Naive thymus-derived CD4-positive, alpha-beta T cell (primary cell): ENCODE measurements at regions not wholly inside any gene's neighbourhood (a gene's known extent, or its start where the extent isn't known, plus 50 kb on each side); places are given as distances from the start of the nearest gene placed in this dataset.

Experiments used
- ATAC-seq: fragments of 150-1000 bp; cut with Tn5 transposase; 2 replicates; pipeline ENCODE4 v1.10.0; 2021; ENCODE audit warnings: mild to moderate bottlenecking, moderate library complexity
- CTCF ChIA-PET: fragments of 350-600 bp; sonication (Branson Sonifier 250); formaldehyde crosslinking; loops from one replicate; lab custom pipeline; 2021; ENCODE audit warnings: antibody characterized with exemption; lab: Charles Lee
- POLR2A ChIA-PET: fragments of 350-600 bp; sonication (Branson Sonifier 250); formaldehyde crosslinking; loops from one replicate; lab custom pipeline; 2021; ENCODE audit warnings: antibody characterized with exemption, inconsistent platforms; lab: Charles Lee
- DNase-seq, 9 donors: peaks; one replicate each; pipeline versions ENCODE4 v3.0.0 to v3.0.0-alpha.2; 2020 to 2022; ENCODE audit warnings: mixed read lengths in 1 of 9
- H3K27ac ChIP-seq: one replicate; pipeline ENCODE4 v1.7.0; 2013; ENCODE audit warnings: mild to moderate bottlenecking, low read depth, low read length, moderate library complexity
- H3K27me3 ChIP-seq, 2 donors: one replicate each; pipeline ENCODE4 v1.7.0; 2013; ENCODE audit warnings: low read length in 2 of 2, mild to moderate bottlenecking in 2 of 2, moderate library complexity in 2 of 2; ENCODE audit not compliant: control insufficient read depth in 2 of 2, insufficient read depth in 2 of 2
- H3K36me3 ChIP-seq, 3 experiments: 1 replicate in 2 of 3; 2 replicates in 1 of 3; pipeline ENCODE4 v1.7.0; 2013; ENCODE audit warnings: low read length in 3 of 3, mild to moderate bottlenecking in 3 of 3, moderate library complexity in 1 of 3; ENCODE audit not compliant: insufficient read depth in 3 of 3, control insufficient read depth in 2 of 3
- H3K4me1 ChIP-seq, 2 donors: one replicate each; pipeline ENCODE4 v1.7.0; 2013; ENCODE audit warnings: low read length in 2 of 2, mild to moderate bottlenecking in 2 of 2, moderate library complexity in 1 of 2; ENCODE audit not compliant: control insufficient read depth in 2 of 2, insufficient read depth in 2 of 2
- H3K4me3 ChIP-seq: 2 replicates; pipeline ENCODE4 v1.7.0; 2013; ENCODE audit warnings: mild to moderate bottlenecking, low read length
- H3K9me3 ChIP-seq, 3 experiments: 1 replicate in 2 of 3; 2 replicates in 1 of 3; pipeline ENCODE4 v1.7.0; 2013; ENCODE audit warnings: low read length in 3 of 3; ENCODE audit not compliant: control insufficient read depth in 2 of 3
- H3K27ac Mint-ChIP-seq, 9 donors: one replicate each; pipeline ENCODE4 v1.8.0; 2020 to 2022; ENCODE audit warnings: mixed read lengths in 9 of 9, mild to moderate bottlenecking in 8 of 9, moderate library complexity in 5 of 9, inconsistent platforms in 2 of 9
- H3K27me3 Mint-ChIP-seq, 5 donors: one replicate each; pipeline ENCODE4 v1.8.0; 2021 to 2022; ENCODE audit warnings: mixed read lengths in 5 of 5, mild to moderate bottlenecking in 1 of 5
- H3K36me3 Mint-ChIP-seq, 5 donors: one replicate each; pipeline ENCODE4 v1.8.0; 2020 to 2022; ENCODE audit warnings: mixed read lengths in 5 of 5, mild to moderate bottlenecking in 3 of 5, inconsistent platforms in 1 of 5
- H3K4me1 Mint-ChIP-seq, 7 donors: one replicate each; pipeline ENCODE4 v1.8.0; 2020 to 2022; ENCODE audit warnings: mixed read lengths in 7 of 7, mild to moderate bottlenecking in 3 of 7, inconsistent platforms in 1 of 7
- H3K4me3 Mint-ChIP-seq, 10 donors: one replicate each; pipeline ENCODE4 v1.8.0; 2020 to 2022; ENCODE audit warnings: mild to moderate bottlenecking in 10 of 10, mixed read lengths in 10 of 10, moderate library complexity in 6 of 10, inconsistent platforms in 2 of 10
- H3K9me3 Mint-ChIP-seq, 11 donors: one replicate each; pipeline ENCODE4 v1.8.0; 2020 to 2022; ENCODE audit warnings: mixed read lengths in 11 of 11, mild to moderate bottlenecking in 4 of 11, inconsistent platforms in 1 of 11, moderate library complexity in 1 of 11
- intact Hi-C, 2 donors: fragments of 100-400 bp; cut with micrococcal nuclease; formaldehyde crosslinking; loops; one replicate each; pipeline ENCODE4 v1.15.1; 2023

DNA sequence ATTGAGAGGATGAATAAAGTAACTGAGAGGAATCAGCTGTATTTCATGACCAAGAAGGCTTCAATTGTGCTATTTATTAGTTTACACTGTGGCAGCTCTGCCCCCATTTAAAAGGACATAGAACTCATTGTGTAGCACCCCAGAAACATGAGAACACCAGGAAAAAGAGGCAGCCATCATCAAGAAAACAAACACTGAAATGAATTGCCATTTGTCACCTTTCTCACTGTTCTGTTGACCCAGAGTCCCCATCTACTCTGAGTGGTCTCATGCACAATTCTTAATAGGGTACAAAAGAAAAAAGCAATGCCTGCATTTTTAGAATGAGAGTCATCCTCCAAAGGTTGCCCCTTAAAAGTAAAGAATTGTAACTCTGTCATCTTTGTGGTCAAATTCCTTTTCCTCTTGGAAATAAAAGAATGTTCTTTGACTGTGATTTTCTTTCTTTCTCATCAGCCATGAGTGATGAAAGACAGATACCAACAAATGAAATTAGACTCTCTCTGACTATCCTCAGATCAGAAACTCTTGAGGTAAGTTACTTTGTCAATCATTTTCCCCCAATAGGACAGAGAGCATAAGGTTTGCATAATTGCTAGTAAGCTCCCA is 1941.9 kb upstream of the PIK3C3 start:
- peaks cover 0 to 4% (median 0%) of the 10 kb centered on the region in 5 donors for H3K36me3 Mint-ChIP-seq
- H3K27me3 Mint-ChIP-seq = no peaks in the 10 kb centered on the region
- ATAC-seq = no peak
- ChIA-PET CTCF (no interaction called here), POLR2A (no interaction called here)
- no peak overlapping the region for H3K27ac Mint-ChIP-seq
- Histone ChIP-seq H3K4me1 (no peaks in the 10 kb centered on the region), H3K9me3 (no peaks in the 10 kb centered on the region), H3K36me3 (no peaks in the 10 kb centered on the region), H3K27me3 (no peaks in the 10 kb centered on the region), H3K27ac (no peak overlapping the region), H3K4me3 (no peak overlapping the region)
- intact Hi-C loops = no loop called here
- H3K9me3 Mint-ChIP-seq = peaks cover 0 to 13% (median 0%) of the 10 kb centered on the region in 11 donors
- no peak for DNase-seq
- no peaks in the 10 kb centered on the region for H3K4me1 Mint-ChIP-seq
- H3K4me3 Mint-ChIP-seq = no peak overlapping the region

GRCh38 chr18:40011201-40011600 is 1943.8 kb upstream of the PIK3C3 start:
- H3K27me3 ChIP-seq = no peaks in the 10 kb centered on the region
- H3K36me3 Mint-ChIP-seq = peaks cover 0 to 4% (median 0%) of the 10 kb centered on the region in 5 donors
- ATAC-seq (no peak), DNase-seq (no peak)
- no peaks in the 10 kb centered on the region for H3K27me3 Mint-ChIP-seq
- CTCF ChIA-PET = no interaction called here
- H3K9me3 Mint-ChIP-seq = peaks cover 0 to 9% (median 0%) of the 10 kb centered on the region in 11 donors
- H3K36me3 ChIP-seq = no peaks in the 10 kb centered on the region
- no peak overlapping the region for H3K4me3 Mint-ChIP-seq
- H3K27ac Mint-ChIP-seq = no peak overlapping the region
- no peak overlapping the region for H3K27ac ChIP-seq
- no peaks in the 10 kb centered on the region for H3K4me1 Mint-ChIP-seq
- intact Hi-C loops = no loop called here
- H3K4me1 ChIP-seq = no peaks in the 10 kb centered on the region
- POLR2A ChIA-PET = no interaction called here
- no peaks in the 10 kb centered on the region for H3K9me3 ChIP-seq
- H3K4me3 ChIP-seq = no peak overlapping the region

DNA sequence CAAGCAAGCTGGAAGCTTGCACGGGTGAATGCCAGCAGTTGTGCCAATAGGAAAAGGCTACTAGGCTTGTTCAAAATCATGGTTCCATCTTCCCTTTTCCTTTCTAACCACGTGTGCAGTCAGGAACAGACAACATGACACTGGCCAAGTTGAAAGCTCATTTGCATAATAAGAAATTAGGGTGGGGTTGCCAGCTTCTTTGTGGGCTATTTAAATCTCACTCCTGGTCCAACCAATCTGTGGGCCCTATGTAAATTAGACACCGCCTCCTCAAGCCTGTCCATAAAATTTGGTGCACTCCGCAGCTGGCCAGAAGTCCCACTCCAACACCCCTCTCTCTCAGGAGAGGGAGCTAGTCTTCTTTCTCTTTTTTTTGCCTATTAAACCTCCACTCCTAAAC is 1948.4 kb upstream of the PIK3C3 start:
- H3K27me3 ChIP-seq = no peaks in the 10 kb centered on the region
- CTCF ChIA-PET = no interaction called here
- intact Hi-C loops = no loop called here
- no peaks in the 10 kb centered on the region for H3K4me1 ChIP-seq
- Mint-ChIP-seq H3K4me1 (no peaks in the 10 kb centered on the region), H3K27ac (no peak overlapping the region), H3K9me3 (peaks cover 0 to 12% (median 2%) of the 10 kb centered on the region in 11 donors), H3K36me3 (peaks cover 0 to 4% (median 0%) of the 10 kb centered on the region in 5 donors), H3K4me3 (no peak overlapping the region), H3K27me3 (no peaks in the 10 kb centered on the region)
- H3K9me3 ChIP-seq = no peaks in the 10 kb centered on the region
- ATAC-seq (no peak), DNase-seq (no peak)
- no peak overlapping the region for H3K27ac ChIP-seq
- POLR2A ChIA-PET = no interaction called here
- H3K4me3 ChIP-seq = no peak overlapping the region
- H3K36me3 ChIP-seq = no peaks in the 10 kb centered on the region

DNA sequence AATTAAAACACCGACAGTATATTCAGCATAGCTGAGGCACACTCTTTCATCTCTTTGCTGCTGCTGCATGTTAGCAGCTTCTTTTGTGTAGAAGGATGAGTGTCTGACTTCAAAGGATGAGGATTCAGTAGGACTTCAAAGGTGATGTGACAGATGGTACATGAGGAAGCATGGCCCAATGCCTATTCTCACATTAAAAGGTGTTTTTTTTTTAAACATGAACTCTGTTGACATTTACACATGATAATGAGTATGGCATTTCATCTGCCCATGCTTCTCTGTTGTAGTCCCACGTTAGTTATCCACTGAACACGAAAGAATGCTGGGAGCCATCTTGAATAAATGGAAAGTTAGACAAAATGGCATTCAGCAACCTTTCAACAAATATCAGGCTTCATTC is 1950.8 kb upstream of the PIK3C3 start:
- H3K27ac Mint-ChIP-seq = no peak overlapping the region
- ChIA-PET CTCF (no interaction called here), POLR2A (no interaction called here)
- ATAC-seq (no peak), DNase-seq (no peak)
- Histone ChIP-seq H3K9me3 (no peaks in the 10 kb centered on the region), H3K36me3 (no peaks in the 10 kb centered on the region), H3K4me1 (no peaks in the 10 kb centered on the region), H3K27ac (no peak overlapping the region), H3K27me3 (no peaks in the 10 kb centered on the region), H3K4me3 (no peak overlapping the region)
- intact Hi-C loops = no loop called here
- no peaks in the 10 kb centered on the region for H3K36me3 Mint-ChIP-seq
- H3K9me3 Mint-ChIP-seq = peaks cover 0 to 17% (median 3%) of the 10 kb centered on the region in 11 donors
- H3K27me3 Mint-ChIP-seq = no peaks in the 10 kb centered on the region
- H3K4me1 Mint-ChIP-seq = no peaks in the 10 kb centered on the region
- no peak overlapping the region for H3K4me3 Mint-ChIP-seq

DNA sequence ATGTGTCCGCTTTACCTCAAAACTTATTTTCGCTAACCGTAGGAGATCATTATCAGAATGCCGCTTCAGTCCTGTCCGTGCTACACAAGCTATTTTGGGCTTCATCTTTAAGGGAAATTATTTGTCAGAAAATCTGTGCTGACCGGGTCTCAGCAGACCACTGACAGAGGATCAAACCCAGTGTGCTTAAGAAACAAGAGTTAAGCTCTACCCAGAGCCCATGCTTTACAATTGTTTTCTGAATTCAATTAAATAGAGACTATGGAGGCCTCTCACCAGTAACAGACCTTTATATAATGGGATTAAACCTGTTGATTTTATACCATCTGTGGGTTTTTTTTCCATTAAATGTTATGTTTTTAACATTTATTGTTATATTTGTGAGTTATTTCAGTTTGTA is 1956.7 kb upstream of the PIK3C3 start:
- H3K9me3 ChIP-seq = no peaks in the 10 kb centered on the region
- no peak for ATAC-seq
- POLR2A ChIA-PET = no interaction called here
- intact Hi-C loops = no loop called here
- H3K9me3 Mint-ChIP-seq = peaks cover 0 to 17% (median 3%) of the 10 kb centered on the region in 11 donors
- no peaks in the 10 kb centered on the region for H3K36me3 Mint-ChIP-seq
- no peak overlapping the region for H3K4me3 ChIP-seq
- H3K27me3 ChIP-seq = no peaks in the 10 kb centered on the region
- no peaks in the 10 kb centered on the region for H3K27me3 Mint-ChIP-seq
- H3K27ac ChIP-seq = no peak overlapping the region
- CTCF ChIA-PET = no interaction called here
- H3K4me1 Mint-ChIP-seq = no peaks in the 10 kb centered on the region
- H3K4me1 ChIP-seq = no peaks in the 10 kb centered on the region
- H3K36me3 ChIP-seq = no peaks in the 10 kb centered on the region
- no peak overlapping the region for H3K4me3 Mint-ChIP-seq
- H3K27ac Mint-ChIP-seq = no peak overlapping the region
- DNase-seq = no peak

DNA sequence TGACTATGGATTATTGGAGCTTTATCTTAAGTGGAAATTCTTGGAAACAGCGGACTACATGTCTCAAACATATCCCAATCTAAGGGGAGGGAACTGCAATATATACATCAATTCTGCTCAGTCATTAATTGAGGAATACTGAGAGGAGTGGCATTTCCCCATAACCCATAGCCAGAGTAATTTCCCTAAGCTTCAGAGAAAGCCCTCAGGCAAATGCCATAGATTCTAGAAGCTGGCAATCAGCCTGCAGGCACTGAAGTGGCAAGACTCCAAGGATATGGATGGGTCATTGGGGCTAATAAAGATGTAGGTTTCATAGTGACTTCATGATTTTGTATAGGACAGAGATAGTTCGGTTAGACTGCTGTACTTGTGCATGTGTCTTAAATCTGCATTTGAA is 1960.5 kb upstream of the PIK3C3 start:
- ATAC-seq (no peak), DNase-seq (no peak)
- no peak overlapping the region for H3K4me3 Mint-ChIP-seq
- ChIA-PET POLR2A (no interaction called here), CTCF (no interaction called here)
- H3K27ac Mint-ChIP-seq = no peak overlapping the region
- intact Hi-C loops = no loop called here
- Histone ChIP-seq H3K27ac (no peak overlapping the region), H3K36me3 (no peaks in the 10 kb centered on the region), H3K9me3 (no peaks in the 10 kb centered on the region), H3K27me3 (no peaks in the 10 kb centered on the region), H3K4me3 (no peak overlapping the region), H3K4me1 (no peaks in the 10 kb centered on the region)
- H3K27me3 Mint-ChIP-seq = no peaks in the 10 kb centered on the region
- peaks cover 0 to 12% (median 0%) of the 10 kb centered on the region in 11 donors for H3K9me3 Mint-ChIP-seq
- no peaks in the 10 kb centered on the region for H3K4me1 Mint-ChIP-seq
- H3K36me3 Mint-ChIP-seq = no peaks in the 10 kb centered on the region

DNA sequence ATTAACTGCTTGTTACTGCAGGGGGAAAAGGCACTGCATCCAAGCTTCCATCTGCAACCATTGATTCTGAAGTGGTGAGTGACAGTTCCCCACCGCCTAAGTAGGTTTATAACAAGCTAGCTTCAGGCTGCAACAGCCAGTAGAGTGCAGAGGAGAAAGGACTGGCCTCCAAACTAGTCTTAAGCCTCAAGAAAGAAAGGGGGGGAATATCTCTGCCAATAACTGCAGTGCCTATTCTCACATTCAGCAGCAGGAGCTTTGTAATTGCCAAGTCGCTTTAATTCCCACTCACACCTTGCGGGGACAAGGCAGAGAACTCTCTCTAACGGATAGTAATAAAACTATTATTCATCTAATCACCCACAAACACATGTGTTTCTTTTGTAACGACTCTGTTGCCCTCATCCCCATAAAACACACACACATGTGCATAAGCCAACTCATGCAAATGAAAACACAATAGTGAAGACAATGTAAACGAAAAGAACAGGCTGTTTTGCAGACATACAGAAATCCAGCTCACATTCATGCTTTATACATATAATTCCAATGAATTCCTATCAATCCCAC is 1963.3 kb upstream of the PIK3C3 start:
- ChIA-PET CTCF (no interaction called here), POLR2A (no interaction called here)
- no peaks in the 10 kb centered on the region for H3K36me3 Mint-ChIP-seq
- no peak overlapping the region for H3K4me3 Mint-ChIP-seq
- H3K27me3 ChIP-seq = no peaks in the 10 kb centered on the region
- peaks cover 0 to 12% (median 0%) of the 10 kb centered on the region in 11 donors for H3K9me3 Mint-ChIP-seq
- intact Hi-C loops = no loop called here
- ATAC-seq (no peak), DNase-seq (no peak)
- no peak overlapping the region for H3K4me3 ChIP-seq
- H3K36me3 ChIP-seq = no peaks in the 10 kb centered on the region
- H3K27me3 Mint-ChIP-seq = no peaks in the 10 kb centered on the region
- H3K9me3 ChIP-seq = no peaks in the 10 kb centered on the region
- no peak overlapping the region for H3K27ac Mint-ChIP-seq
- no peaks in the 10 kb centered on the region for H3K4me1 ChIP-seq
- no peak overlapping the region for H3K27ac ChIP-seq
- H3K4me1 Mint-ChIP-seq = no peaks in the 10 kb centered on the region
